ENCODE measurements at regions not wholly inside any gene's neighbourhood (a gene's known extent, or its start where the extent isn't known, plus 50 kb on each side); places are given as distances from the start of the nearest gene placed in this dataset.

DNA sequence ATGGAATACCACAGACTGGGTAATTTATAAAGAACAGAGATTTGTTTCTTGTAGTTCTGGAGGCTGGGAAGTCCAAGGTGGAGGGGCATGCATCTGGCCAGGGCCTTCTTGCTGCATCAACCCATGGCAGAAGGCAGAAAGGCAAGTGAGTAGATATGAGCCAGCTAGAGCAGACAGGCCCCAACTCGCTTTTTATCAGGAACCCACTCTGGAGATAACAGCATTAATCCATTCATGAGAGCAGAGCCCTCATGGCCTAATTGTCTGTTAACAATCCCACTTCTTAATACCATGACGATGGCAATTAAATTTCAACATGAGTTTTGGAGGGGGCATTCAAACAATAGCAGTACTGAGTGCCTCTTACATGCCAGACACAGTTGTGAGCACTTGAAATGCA lies 87.2 kb upstream of the SOX13 start:
- no peaks in the 10 kb centered on the region for H3K36me3 ChIP-seq (ENCODE audit: control insufficient read depth, insufficient read depth, low read length)
- no peak overlapping the region for H3K9ac ChIP-seq (ENCODE audit: insufficient read depth, low read length)
- no peaks in the 10 kb centered on the region for H3K79me2 ChIP-seq (ENCODE audit: control insufficient read depth, insufficient read depth, low read length)
- H3K4me1 ChIP-seq (ENCODE audit: control insufficient read depth, extremely low read depth, insufficient read depth, low read length) = no peaks in the 10 kb centered on the region
- no peaks in the 10 kb centered on the region for H3K9me3 ChIP-seq (ENCODE audit: control insufficient read depth, insufficient read depth, low read depth, low read length)
- no peak overlapping the region for H2AFZ ChIP-seq (ENCODE audit: low read length)
- DNase-seq (ENCODE audit: low read depth in 2 of 2) = no peak
- H4K20me1 ChIP-seq (ENCODE audit: control insufficient read depth, extremely low read depth, insufficient read depth, low read length) = no peaks in the 10 kb centered on the region
- no peak overlapping the region for H3K4me2 ChIP-seq (ENCODE audit: extremely low read depth, insufficient read depth, low read length)
- TF ChIP-seq EZH2 (IDR thresholded peaks at IDR 0.05; ENCODE audit: low read length, missing control alignments) = no peak
- TF ChIP-seq, protein P1, sequence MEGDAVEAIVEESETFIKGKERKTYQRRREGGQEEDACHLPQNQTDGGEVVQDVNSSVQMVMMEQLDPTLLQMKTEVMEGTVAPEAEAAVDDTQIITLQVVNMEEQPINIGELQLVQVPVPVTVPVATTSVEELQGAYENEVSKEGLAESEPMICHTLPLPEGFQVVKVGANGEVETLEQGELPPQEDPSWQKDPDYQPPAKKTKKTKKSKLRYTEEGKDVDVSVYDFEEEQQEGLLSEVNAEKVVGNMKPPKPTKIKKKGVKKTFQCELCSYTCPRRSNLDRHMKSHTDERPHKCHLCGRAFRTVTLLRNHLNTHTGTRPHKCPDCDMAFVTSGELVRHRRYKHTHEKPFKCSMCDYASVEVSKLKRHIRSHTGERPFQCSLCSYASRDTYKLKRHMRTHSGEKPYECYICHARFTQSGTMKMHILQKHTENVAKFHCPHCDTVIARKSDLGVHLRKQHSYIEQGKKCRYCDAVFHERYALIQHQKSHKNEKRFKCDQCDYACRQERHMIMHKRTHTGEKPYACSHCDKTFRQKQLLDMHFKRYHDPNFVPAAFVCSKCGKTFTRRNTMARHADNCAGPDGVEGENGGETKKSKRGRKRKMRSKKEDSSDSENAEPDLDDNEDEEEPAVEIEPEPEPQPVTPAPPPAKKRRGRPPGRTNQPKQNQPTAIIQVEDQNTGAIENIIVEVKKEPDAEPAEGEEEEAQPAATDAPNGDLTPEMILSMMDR (conservative IDR thresholded peaks at IDR 0.05 in 1 of 2, IDR thresholded peaks at IDR 0.05 in 1 of 2; ENCODE audit: low read depth in 1 of 2, low read length in 2 of 2) = no peak
- no peak overlapping the region for H3K4me3 ChIP-seq (replicated peaks in 1 of 4; ENCODE audit: control extremely low read depth in 1 of 4, insufficient read depth in 1 of 4, low read depth in 3 of 4, low read length in 4 of 4)
- H3K27ac ChIP-seq (ENCODE audit: insufficient read depth, low read length) = no peak overlapping the region
- H3K27me3 ChIP-seq (ENCODE audit: control insufficient read depth, insufficient read depth, low read length) = peaks cover 3% of the 10 kb centered on the region

DNA sequence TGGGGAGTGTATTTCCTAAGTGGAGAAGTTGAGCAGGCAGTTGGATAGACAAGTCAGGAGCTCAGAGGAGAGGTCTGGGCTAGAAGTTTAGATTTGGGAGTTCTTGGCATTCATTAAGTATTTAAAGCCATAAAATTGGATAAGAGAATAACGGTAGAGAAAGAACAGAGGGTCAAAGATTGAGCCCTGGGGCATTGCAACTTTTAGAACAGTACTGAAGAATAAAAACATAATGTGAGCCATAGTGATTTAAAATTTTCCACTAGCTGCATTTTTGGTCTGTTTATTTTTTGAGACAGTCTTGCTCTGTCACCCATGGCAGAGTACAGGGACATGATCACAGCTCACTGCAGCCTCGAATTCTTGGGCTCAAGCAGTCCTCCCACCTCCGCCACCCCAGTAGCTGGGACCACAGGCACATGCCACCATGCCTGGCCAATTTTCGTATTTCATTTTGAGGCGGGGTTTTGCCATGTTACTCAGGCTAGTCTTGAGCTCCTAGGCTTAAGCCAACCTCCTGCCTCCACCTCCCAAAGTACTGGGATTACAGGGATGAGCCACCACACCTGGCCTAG lies 85.9 kb upstream of the SOX13 start:
- H2AFZ ChIP-seq (ENCODE audit: low read length) = no peak overlapping the region
- DNase-seq (ENCODE audit: low read depth in 2 of 2) = no peak
- H3K4me1 ChIP-seq (ENCODE audit: control insufficient read depth, extremely low read depth, insufficient read depth, low read length) = no peaks in the 10 kb centered on the region
- TF ChIP-seq, protein P1 (conservative IDR thresholded peaks at IDR 0.05 in 1 of 2, IDR thresholded peaks at IDR 0.05 in 1 of 2; ENCODE audit: low read depth in 1 of 2, low read length in 2 of 2) = no peak
- no peak for TF ChIP-seq EZH2 (IDR thresholded peaks at IDR 0.05; ENCODE audit: low read length, missing control alignments)
- no peaks in the 10 kb centered on the region for H3K36me3 ChIP-seq (ENCODE audit: control insufficient read depth, insufficient read depth, low read length)
- H3K79me2 ChIP-seq (ENCODE audit: control insufficient read depth, insufficient read depth, low read length) = no peaks in the 10 kb centered on the region
- H3K27ac ChIP-seq (ENCODE audit: insufficient read depth, low read length) = no peak overlapping the region
- H3K27me3 ChIP-seq (ENCODE audit: control insufficient read depth, insufficient read depth, low read length) = peaks cover 3% of the 10 kb centered on the region
- H4K20me1 ChIP-seq (ENCODE audit: control insufficient read depth, extremely low read depth, insufficient read depth, low read length) = no peaks in the 10 kb centered on the region
- H3K9me3 ChIP-seq (ENCODE audit: control insufficient read depth, insufficient read depth, low read depth, low read length) = no peaks in the 10 kb centered on the region
- H3K4me2 ChIP-seq (ENCODE audit: extremely low read depth, insufficient read depth, low read length) = no peak overlapping the region
- H3K4me3 ChIP-seq (replicated peaks in 1 of 4; ENCODE audit: control extremely low read depth in 1 of 4, insufficient read depth in 1 of 4, low read depth in 3 of 4, low read length in 4 of 4) = no peak overlapping the region
- H3K9ac ChIP-seq (ENCODE audit: insufficient read depth, low read length) = no peak overlapping the region

DNA sequence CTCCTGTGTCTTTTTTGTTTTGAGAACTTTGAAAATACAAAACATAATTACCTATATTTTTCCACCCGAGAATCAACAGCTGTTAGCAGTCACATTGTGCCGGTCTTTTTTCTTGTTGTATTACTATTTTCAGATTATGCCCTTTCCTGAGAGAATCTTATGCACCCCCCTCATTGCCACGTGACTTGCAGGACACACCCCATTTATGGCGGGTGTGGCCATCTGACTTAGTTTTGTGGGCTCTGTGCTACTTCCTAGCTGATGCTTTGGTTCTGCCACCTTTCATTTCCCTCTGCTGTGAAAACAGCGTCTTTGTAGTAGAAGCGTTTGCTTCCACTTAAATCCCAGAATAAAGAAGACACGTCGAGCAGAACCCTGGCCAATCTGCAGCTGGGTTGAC lies 82.8 kb upstream of the SOX13 start:
- no peak overlapping the region for H3K4me2 ChIP-seq (ENCODE audit: extremely low read depth, insufficient read depth, low read length)
- no peaks in the 10 kb centered on the region for H3K79me2 ChIP-seq (ENCODE audit: control insufficient read depth, insufficient read depth, low read length)
- no peaks in the 10 kb centered on the region for H3K36me3 ChIP-seq (ENCODE audit: control insufficient read depth, insufficient read depth, low read length)
- H3K9me3 ChIP-seq (ENCODE audit: control insufficient read depth, insufficient read depth, low read depth, low read length) = no peaks in the 10 kb centered on the region
- TF ChIP-seq, protein P1 (conservative IDR thresholded peaks at IDR 0.05 in 1 of 2, IDR thresholded peaks at IDR 0.05 in 1 of 2; ENCODE audit: low read depth in 1 of 2, low read length in 2 of 2) = no peak
- no peak for TF ChIP-seq EZH2 (IDR thresholded peaks at IDR 0.05; ENCODE audit: low read length, missing control alignments)
- H3K27ac ChIP-seq (ENCODE audit: insufficient read depth, low read length) = no peak overlapping the region
- no peak for DNase-seq (ENCODE audit: low read depth in 2 of 2)
- no peaks in the 10 kb centered on the region for H3K4me1 ChIP-seq (ENCODE audit: control insufficient read depth, extremely low read depth, insufficient read depth, low read length)
- peaks cover under 1% of the 10 kb centered on the region for H3K27me3 ChIP-seq (ENCODE audit: control insufficient read depth, insufficient read depth, low read length)
- H3K4me3 ChIP-seq (replicated peaks in 1 of 4; ENCODE audit: control extremely low read depth in 1 of 4, insufficient read depth in 1 of 4, low read depth in 3 of 4, low read length in 4 of 4) = no peak overlapping the region
- H2AFZ ChIP-seq (ENCODE audit: low read length) = no peak overlapping the region
- H4K20me1 ChIP-seq (ENCODE audit: control insufficient read depth, extremely low read depth, insufficient read depth, low read length) = no peaks in the 10 kb centered on the region
- no peak overlapping the region for H3K9ac ChIP-seq (ENCODE audit: insufficient read depth, low read length)

All from fibroblast of lung (primary cell).